GM12865 (cell line): ENCODE measurements at regions not wholly inside any gene's neighbourhood (a gene's known extent, or its start where the extent isn't known, plus 50 kb on each side); places are given as distances from the start of the nearest gene placed in this dataset.
"Not testable (repeated sequence)": the region's sequence is repeated elsewhere in the genome, so short reads cannot be mapped to it uniquely, and the experiment has no call there.

Source experiments
- DNase-seq: peaks from one replicate; pipeline ENCODE4 v3.0.0; 2010; ENCODE audit warnings: low read depth
- H3K4me3 ChIP-seq: 2 replicates; pipeline ENCODE4 v1.5.1; 2011; ENCODE audit warnings: mild to moderate bottlenecking, low read depth, low read length, control low read depth
- TF ChIP-seq, protein P1 (sequence below): IDR thresholded peaks from 2 replicates; pipeline ENCODE4 v1.5.1; 2011; ENCODE audit warnings: low read length, control low read depth, low read depth, inconsistent platforms; ENCODE audit not compliant: insufficient read depth; ENCODE audit errors: missing control alignments

DNA sequence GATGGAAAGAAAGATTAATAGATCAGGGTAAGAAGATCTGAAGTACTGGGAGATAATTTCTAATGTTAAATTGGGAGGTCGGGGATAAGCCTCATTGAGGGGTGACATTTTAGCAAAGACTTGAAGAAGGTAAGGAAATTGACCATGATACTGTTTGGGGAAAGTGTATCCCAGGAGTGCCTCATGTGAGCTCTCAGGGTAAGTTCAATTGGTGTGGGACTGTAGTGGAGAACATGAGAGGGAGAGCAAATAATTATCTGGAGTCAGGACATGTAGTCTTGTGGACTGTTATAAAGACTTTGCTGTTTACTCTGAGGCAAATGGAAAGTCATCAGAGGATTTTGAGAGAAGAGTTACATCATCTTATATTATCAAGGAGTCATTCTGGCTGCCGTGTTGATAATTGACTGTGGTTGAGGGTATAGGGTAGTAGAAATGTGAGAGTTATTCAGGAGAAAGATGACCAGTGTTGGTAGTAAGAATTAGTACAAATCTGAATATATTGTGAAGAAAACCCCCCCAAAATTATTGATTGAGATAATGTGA is 624.4 kb downstream of the ADCYAP1 start:
- no peak for DNase-seq
- TF ChIP-seq, protein P1, sequence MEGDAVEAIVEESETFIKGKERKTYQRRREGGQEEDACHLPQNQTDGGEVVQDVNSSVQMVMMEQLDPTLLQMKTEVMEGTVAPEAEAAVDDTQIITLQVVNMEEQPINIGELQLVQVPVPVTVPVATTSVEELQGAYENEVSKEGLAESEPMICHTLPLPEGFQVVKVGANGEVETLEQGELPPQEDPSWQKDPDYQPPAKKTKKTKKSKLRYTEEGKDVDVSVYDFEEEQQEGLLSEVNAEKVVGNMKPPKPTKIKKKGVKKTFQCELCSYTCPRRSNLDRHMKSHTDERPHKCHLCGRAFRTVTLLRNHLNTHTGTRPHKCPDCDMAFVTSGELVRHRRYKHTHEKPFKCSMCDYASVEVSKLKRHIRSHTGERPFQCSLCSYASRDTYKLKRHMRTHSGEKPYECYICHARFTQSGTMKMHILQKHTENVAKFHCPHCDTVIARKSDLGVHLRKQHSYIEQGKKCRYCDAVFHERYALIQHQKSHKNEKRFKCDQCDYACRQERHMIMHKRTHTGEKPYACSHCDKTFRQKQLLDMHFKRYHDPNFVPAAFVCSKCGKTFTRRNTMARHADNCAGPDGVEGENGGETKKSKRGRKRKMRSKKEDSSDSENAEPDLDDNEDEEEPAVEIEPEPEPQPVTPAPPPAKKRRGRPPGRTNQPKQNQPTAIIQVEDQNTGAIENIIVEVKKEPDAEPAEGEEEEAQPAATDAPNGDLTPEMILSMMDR = no peak
- H3K4me3 ChIP-seq = no peak overlapping the region

DNA sequence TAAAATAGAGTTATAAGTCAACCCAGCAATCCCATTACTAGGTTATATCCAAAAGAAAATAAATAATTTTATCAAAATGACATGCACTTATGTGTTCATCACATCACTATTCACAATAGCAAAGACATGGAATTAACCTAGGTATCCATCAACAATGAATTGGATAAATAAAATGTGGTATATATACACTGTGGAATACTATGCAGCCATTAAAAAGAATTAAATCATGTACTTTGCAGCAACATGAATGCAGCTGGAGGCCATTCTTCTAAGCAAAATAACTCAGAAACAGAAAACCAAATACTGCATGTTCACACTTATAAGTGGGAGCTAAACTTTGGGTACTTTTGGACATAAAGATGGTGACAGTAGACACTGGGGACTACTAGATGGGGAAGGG is 626.0 kb downstream of the ADCYAP1 start:
- no peak overlapping the region for H3K4me3 ChIP-seq
- TF ChIP-seq, protein P1 = no peak
- DNase-seq = no peak

DNA sequence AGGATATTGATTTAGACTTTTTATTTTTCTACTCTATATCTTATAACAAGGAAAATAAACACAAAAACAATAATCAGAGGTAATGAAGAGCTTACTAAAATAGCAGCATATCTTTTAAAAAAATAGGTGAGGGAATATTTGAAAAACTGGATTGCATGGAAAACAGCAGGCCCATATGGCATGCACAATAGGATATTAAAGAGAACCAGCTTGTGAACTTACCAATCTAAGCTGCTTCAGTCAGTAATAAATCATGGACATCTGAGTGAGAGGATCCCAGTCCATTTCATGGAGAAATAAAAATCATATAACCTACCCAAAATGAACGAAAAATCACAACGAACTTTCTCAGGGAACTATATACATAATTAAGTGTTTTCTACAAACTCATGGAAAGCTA is 634.6 kb downstream of the ADCYAP1 start:
- no peak for DNase-seq
- TF ChIP-seq, protein P1 = no peak
- no peak overlapping the region for H3K4me3 ChIP-seq

DNA sequence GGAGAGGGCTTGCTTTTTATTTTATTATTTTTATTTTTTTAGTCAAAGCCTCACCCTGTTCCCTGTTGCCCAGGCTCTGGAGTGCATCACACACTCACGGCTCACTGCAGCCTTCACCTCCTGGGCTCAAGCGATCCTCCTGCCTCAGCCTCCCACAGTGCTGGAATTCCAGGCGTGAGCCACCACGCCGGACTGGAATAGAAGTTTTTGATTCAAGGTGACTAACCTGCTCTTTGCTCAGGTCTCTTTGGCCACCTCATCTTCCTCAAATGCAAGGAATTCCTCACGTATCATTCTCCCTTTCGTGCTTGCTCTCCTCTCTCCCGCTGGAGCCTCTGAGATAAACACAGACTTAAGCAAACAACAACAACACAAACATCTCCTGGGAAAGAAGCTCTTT is 636.8 kb downstream of the ADCYAP1 start:
- no peak overlapping the region for H3K4me3 ChIP-seq
- TF ChIP-seq, protein P1 = no peak
- DNase-seq = no peak

DNA sequence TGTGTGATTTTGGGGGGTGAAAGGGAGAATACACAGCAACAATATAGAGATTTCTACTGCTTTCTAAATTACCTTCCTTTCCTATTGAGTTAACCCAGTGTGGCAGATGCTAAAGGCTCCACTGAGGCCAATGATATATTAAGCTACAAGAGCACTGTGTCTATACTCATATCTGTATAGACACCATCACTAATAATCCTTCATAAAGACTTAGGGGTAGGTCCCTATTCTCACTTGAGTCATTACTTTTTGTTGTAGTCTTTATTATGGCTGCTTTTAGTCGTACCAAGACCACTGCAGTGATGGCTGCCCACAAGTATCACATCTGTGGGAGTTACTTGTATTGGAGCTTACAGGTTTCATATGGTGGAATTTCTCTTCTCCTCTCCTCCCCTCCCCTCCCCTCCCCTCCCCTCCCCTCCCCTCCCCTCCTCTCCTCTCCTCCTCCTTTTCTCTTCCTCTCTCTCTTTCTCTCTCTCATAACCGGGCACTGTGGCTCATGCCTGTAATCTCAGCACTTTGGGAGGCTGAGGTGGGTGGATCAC is 637.6 kb downstream of the ADCYAP1 start:
- no peak for DNase-seq
- H3K4me3 ChIP-seq = no peak overlapping the region
- TF ChIP-seq, protein P1 = no peak

DNA sequence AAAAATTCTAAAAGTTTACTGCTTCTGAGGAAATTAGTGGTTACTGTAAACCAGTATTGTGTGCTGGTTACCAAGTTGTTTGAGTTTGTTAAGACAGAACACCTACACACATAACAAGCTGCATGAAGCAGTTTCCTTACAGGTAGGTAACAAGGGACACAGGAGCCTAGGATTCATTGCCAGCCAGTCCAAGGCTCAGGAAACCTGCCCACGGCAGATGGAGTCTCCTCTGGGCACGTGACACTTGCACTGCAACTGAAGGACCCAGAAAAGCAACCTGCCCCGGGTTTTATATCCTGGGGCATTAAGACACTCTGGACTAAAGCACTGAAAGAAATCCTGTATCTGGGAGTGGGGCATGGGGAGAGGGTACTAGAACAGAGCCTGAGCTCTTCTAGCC is 639.3 kb downstream of the ADCYAP1 start:
- H3K4me3 ChIP-seq = no peak overlapping the region
- TF ChIP-seq, protein P1 = no peak
- DNase-seq = no peak

GRCh38 chr18:1557711-1558110 is 653.0 kb downstream of the ADCYAP1 start:
- not testable (repeated sequence) for DNase-seq

DNA sequence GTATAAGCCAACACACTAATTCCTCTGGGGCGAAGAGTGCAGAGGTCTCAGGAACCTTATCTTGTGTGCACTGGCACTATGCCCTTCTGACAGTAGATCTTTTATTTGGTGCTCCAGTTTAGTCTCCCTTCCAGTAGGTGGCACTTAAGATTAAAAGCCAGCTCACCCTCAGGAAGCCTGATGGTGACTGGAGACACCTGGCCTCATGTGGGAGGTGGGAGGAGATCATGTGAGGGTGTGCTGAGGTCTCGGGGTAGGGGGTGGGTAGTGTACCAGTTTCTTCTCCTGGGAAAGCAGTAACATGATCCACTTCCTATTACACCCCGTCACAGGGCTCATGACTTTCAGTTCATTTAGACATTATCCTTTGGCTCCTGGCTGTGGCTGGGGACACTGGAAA is 654.9 kb downstream of the ADCYAP1 start:
- no peak overlapping the region for H3K4me3 ChIP-seq
- TF ChIP-seq, protein P1 = no peak
- DNase-seq = no peak

More at GRCh38 chr18:1557711-1558110, 653.0 kb downstream of the ADCYAP1 start:
- not testable (repeated sequence) for H3K4me3 ChIP-seq
